Stimulated activated CD4-positive, alpha-beta T cell treated with anti-CD3 and anti-CD28 coated beads, Interleukin-15, amount 100 ng/mL, for 48 hours (primary cell): ENCODE measurements at regions not wholly inside any gene's neighbourhood (a gene's known extent, or its start where the extent isn't known, plus 50 kb on each side); places are given as distances from the start of the nearest gene placed in this dataset.

Experiments
- DNase-seq, 2 donors: peaks; one replicate each; pipeline ENCODE4 v3.0.0-alpha.2; 2020; ENCODE audit warnings: low read depth in 2 of 2

GRCh38 chr2:7881063-7881462 lies 800.8 kb upstream of the ID2 start:
- DNase-seq, result no peak

GRCh38 chr2:7881466-7881865 lies 800.4 kb upstream of the ID2 start:
- no peak for DNase-seq

- no peak for DNase-seq
These were observed 799.6 kb upstream of the ID2 start for GRCh38 chr2:7882296-7882695.

GRCh38 chr2:7884338-7884737 lies 797.5 kb upstream of the ID2 start:
- no peak for DNase-seq

DNA sequence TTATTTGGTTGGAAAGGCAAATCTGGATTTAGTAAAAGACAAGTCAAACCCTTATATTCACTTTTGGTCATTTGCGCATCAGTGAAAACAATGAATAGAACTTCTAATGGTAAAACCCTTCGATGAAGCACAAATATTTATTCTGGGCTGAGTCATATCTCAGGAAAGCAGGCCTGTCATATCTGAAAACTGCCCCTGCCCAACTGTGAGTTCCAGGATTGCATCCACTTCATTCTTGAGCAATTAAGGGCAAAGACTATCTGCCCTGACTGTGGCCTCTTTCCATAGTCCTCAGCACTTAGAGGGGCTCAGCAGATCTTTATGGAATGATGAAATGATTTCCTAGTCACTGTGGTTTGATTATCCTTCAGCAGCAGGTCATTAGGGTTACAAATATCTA lies 795.2 kb upstream of the ID2 start:
- DNase-seq, result no peak

DNA sequence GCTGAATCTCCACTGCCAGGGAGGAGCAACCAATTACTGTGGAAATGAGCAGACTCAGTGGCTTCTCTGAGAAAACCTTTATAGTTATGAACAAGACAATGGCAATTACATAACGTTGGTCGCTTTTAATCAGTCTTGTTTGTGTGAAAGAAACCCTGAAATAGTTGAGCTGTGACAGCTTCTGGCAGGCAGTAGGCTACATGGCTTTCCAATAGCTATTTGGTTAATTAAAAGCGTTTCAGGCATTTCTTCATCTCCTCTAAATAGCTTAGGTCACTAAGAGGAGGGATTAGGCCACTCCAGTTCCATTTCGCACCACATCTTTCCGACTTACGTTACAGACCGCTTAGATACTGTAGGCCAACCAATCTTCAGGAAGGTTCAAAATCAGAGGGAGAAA lies 794.4 kb upstream of the ID2 start:
- no peak for DNase-seq

- no peak for DNase-seq
These were observed 793.0 kb upstream of the ID2 start for GRCh38 chr2:7888876-7889275.

- DNase-seq, result no peak
These were observed 790.5 kb upstream of the ID2 start for GRCh38 chr2:7891312-7891711.

DNA sequence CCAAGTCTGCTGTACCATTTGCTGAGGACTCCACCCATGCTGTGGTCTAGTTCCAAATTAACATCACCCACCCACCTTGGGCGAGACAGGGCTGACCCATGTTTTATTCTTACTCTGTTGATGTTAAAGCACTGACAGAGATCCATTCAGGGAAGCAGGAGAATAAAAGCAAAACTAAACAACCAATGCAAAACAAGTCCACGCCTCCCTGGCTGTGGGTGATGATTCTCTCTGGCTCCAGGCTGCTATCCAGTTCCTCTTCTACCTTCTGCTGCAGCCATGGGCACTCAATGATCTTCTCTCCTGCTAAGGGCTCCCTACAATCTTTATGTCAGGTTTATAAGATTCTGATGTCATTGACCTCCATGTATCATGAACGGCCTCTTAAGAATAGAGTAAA lies 786.6 kb upstream of the ID2 start:
- DNase-seq, result no peak

GRCh38 chr2:7896940-7897487 lies 784.8 kb upstream of the ID2 start:
- DNase-seq, result no peak

DNA sequence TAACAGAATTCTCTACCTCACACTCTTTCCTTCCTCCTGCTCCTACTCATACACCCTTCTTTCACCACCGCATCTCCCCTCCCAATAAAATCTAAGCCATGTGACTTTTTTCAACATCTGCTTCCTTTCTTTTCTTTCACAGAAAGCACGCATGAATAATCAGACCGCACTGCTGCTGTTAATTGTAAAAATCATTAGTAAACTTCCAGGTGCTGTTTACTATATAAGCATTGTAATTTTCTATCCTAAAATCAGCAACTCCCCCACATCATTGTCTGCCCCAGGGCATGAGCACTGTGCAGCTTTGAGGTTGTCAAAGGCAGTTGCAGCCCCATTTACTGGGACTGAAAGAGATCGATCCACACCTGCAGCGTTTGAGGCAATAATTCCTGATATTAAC lies 782.6 kb upstream of the ID2 start:
- no peak for DNase-seq

GRCh38 chr2:7899923-7900322 lies 781.9 kb upstream of the ID2 start:
- DNase-seq, result no peak

DNA sequence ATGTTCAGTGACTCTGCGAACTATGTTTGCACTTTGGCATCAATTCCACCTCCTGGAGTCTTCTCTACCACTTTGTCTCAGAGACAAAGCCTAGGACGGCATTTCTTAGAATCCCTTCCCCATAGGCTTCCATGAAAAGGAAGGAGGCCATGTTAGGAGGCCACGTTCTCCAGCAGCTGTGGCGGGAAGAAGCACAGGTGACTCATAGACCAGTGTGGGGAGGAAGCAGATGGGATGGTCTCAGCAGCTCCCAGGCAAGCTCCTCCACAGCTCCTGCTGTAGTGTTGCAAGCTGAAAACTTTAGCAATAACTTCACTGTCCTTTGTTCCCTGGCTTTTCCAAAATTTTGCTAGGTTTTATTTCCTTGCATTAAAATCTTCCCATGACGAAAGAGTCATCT lies 781.3 kb upstream of the ID2 start:
- no peak for DNase-seq

GRCh38 chr2:7902251-7902765 lies 779.5 kb upstream of the ID2 start:
- no peak for DNase-seq

- DNase-seq, result no peak
These were observed 777.5 kb upstream of the ID2 start for GRCh38 chr2:7904319-7904718.

- DNase-seq, result no peak
These were observed 776.1 kb upstream of the ID2 start for GRCh38 chr2:7905756-7906155.

DNA sequence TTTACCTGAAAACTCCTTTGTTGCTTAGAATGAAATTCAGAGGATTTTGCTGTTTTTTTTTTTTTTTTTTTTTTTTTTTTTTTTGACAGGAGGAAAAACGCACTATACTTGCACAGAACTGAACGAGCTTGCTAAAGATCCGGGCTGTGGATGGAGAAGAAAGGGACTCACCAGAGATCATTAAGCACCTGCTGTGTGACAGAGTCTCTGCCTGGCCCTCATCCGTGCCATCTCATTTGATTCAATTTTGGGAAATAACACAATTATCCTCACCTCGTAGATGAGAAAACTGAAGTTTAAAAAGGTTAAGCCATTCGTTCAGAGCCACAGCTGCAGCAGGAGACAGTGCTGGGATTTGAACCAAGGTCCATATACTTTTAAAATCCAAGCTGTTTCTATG lies 775.4 kb upstream of the ID2 start:
- no peak for DNase-seq

- DNase-seq, result no peak
These were observed 774.8 kb upstream of the ID2 start for GRCh38 chr2:7907041-7907440.

DNA sequence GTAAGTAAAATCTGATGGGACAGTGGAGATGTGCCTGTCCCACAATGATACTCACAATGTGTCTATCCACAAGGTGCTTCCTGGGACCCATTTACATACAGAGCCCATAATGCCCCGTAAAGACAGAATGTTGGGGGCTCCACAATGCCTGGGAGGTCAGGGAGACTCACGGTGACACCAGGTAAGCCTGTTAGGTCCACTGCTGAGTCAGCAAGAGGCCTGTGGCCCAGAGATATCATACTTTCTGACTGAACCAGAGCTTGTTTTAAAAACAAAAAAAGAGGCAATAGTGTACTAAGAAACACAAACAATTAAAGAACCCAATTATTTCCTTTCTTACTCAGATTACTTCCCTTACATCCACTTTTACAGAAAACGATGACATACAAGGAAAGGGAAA lies 771.1 kb upstream of the ID2 start:
- DNase-seq, result no peak

GRCh38 chr2:7911196-7911595 lies 770.7 kb upstream of the ID2 start:
- no peak for DNase-seq

DNA sequence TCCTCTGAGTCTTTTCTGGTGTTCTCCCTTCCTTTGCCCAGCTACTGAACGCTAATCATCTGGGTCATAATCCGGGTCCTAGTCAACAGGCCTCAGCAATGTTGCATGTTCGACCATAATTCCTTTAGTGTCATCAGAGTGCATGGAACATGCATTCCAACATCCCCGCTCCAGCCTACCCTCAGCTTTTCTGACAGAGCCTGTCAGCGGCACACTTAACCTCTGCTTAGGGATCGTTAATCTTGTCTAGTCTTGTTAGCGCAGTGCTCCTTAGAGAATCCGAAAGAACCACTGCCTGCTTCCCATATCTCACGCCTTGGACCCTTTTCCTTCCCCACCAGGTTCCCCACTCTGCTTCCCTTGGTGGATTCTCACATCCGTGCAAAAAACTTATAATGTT lies 767.9 kb upstream of the ID2 start:
- no peak for DNase-seq

DNA sequence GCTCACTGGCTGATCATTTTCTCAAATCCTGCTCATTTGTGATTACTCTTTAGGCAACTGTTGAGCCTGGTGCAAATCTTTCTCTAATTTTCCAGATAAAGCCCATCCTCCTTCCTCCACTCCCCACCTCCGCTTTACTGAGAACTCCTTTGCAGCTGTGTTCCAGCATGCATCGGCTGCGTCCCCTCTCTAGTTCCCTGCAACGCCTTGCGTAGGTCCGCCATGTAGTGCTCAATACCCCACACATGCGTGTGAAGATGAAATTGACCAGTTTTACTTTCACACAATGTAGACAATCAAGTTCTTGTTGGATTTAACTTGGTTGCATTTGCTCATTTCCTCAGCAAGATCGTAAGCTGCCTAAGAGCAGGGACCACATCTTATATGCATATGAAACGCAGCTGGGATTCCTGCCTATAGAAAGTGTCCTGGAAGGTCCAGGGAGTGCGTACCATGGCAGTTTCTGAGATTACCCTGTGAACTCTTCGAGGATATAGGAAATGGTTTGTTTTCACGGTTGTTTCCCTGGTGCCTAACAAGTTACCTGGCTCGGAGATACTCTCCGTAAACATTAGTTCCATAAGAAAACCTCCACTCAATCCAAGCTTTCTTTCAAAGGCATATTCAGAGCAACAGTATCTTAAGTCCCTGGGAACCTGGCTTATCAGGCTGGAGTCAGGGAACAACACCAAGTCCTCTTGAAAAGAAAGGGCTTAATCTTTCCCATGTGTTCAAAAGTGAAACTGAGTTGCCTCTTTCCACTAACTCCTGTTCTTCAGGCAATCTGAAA lies 766.4 kb upstream of the ID2 start:
- DNase-seq, result no peak

DNA sequence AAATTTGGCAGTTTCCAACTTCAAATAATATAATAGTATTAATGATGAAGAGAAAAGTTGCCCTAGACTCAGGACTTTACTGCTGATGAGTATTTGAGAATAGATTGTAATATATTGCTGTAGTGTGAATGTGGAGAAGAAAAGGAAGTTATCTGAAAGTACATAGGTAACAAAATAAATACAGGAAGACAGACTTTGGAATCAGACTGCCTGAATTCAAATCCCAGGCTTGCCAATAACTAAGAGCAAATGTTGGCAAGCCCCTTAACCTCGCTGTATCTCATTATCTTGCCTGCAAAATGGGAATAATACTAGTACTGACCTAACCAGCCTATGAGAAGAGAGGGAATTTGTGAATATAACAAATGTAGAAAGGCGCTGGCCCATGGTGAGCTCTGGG lies 765.2 kb upstream of the ID2 start:
- no peak for DNase-seq

- no peak for DNase-seq
These were observed 762.3 kb upstream of the ID2 start for GRCh38 chr2:7919510-7919909.
